ENCODE measurements at regions not wholly inside any gene's neighbourhood (a gene's known extent, or its start where the extent isn't known, plus 50 kb on each side); places are given as distances from the start of the nearest gene placed in this dataset.
"Not testable (repeated sequence)": the region's sequence is repeated elsewhere in the genome, so short reads cannot be mapped to it uniquely, and the experiment has no call there.

DNA sequence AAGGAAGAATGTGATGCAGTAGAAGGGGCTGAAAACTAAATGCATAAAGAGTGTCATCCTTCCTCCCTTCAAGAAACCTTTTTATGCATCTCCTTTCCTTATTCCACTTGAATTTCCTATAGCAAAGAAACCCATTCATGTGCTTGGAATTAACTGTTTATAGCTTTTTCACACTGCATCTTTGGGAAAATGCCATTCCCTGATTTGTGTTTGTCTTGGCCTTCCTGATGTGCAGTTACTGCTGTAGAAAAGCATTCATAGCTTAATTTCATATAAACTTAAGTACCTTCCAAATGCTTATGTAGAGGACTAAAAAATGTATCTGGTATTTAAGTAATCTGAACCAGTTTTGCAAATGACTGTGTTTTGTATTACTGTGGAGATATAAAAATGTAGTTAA, 61.8 kb downstream of the SDR9C7 start:
- intact Hi-C loops (cut with DNase I): no loop called here
- DNase-seq (ENCODE audit: low spot score): no peak

DNA sequence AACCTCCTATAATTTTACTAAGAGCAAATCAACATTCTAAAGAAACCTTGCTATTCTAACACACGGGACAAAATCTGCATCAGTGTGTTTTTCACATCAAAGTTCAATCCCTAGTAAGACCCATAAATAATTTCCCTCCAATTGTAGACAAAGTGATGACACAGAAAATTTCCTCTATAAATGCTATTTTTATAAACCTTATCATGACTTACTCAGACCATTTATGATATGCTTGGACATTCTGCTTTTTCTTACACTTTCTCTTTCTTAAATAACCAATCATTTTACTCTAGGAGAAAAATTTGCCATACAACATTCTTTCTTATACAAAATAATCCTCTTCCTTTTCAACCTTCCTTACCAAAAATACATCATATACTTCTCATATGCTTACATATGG, 67.0 kb downstream of the SDR9C7 start:
- intact Hi-C loops (cut with DNase I): no loop called here
- no peak for DNase-seq (ENCODE audit: low spot score)

DNA sequence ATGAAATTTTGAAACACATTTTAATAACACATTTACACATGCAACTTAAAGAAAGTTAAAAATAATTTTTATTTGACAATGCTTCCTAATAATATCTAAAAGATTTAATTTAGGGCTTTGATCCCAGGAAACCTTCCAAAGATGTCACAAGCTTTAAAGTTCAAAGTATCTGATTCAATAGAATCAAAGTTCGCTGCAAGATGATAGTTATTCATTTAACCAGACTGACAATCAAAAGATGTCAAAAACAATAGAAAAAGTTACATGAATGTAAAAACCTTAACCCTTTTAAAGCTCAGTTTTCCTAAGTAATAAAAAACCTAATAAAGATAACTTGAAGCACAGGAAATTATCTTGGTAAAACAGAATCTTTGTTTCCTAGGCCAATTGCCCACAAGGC, 67.7 kb downstream of the SDR9C7 start:
- DNase-seq (ENCODE audit: low spot score): no peak
- intact Hi-C loops (cut with DNase I): no loop called here

DNA sequence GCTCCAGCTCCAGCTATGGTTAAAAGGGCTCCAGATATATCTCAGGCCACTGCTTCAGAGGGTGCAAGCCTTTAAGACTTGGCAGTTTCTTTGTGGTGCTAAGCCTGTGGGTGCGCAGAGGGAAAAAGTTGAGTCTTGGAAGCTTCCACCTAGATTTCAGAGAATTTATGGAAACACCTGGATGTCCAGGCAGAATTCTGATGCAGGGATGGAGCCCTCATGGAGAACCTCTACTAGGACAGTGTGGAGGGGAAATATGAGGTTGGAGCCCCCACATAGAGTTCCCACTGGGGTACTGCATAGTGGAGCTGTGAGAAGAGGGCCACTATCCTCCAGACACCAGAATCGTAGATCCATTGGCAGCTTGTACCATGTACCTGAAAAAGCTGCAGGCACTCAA, 69.9 kb downstream of the SDR9C7 start:
- intact Hi-C loops (cut with DNase I): no loop called here
- DNase-seq (ENCODE audit: low spot score): no peak

DNA sequence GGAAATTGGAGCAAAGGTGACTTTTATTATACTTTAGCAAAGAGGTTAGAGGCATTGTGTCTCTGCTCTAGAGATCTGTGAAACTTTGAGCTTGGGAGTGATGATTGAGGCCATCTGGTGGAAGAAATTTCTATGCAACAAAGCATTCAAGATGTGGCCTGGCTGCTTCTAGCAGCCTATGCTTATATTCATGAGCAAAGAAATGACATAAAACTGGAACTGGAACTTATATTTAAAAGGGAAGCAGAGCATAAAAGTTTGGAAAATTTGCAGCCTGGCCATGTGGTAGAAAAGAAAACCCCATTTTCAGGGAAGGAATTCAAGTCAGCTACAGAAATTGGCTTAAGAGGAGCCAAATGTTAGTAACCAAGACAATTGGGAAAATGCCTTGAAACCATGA, 70.4 kb downstream of the SDR9C7 start:
- DNase-seq (ENCODE audit: low spot score): no peak
- intact Hi-C loops (cut with DNase I): no loop called here

DNA sequence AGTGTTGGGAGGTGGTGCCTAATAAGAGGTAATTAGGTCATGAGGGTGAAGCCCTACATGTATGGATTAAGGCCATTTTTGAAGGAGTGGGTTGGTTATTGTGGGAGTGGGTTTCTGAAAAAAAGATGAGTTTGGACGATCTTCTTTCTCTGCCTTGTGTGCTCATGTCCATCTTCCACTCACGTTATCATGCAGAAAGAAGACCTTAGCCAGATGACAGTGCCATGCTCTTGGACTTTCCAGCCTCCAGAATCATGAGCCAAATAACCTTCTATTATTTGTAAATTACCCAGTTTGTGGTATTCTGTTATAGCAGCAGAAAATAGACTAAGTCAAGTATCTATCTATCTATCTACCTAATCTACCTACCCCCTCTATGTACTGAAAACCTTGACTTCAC, 71.9 kb downstream of the SDR9C7 start:
- intact Hi-C loops (cut with DNase I): no loop called here
- no peak for DNase-seq (ENCODE audit: low spot score)

- DNase-seq (ENCODE audit: low spot score); intact Hi-C loops (cut with DNase I): not testable (repeated sequence)
Observed at GRCh38 chr12:56853392-56853978, 80.7 kb downstream of the SDR9C7 start.

DNA sequence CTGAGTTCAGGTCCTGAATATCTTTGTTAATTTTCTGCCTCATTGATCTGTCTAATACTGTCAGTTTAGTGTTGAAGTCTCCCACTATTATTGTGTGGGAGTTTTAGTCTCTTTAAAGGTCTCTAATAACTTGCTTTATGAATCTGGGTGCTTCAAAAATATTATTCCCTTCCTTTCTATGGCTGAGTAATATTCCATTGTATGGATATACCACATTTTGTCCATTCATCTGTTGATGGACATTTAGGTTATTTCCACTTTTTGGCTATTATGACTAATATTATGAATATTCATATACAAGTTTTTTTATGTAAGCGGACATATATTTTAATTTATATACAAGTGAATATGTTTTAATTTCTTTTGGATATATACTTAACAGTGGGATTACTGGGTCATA, 82.7 kb downstream of the SDR9C7 start:
- intact Hi-C loops (cut with DNase I): no loop called here
- DNase-seq (ENCODE audit: low spot score): no peak

GRCh38 chr12:56840922-56841321, 77.8 kb downstream of the HSD17B6 start:
- intact Hi-C loops (cut with DNase I): loop anchor here (5.0 kb wide), 1 partner anchor 146 kb away; no protein-coding TSS in a partner anchor

GRCh38 chr12:56839915-56840325, 76.8 kb downstream of the HSD17B6 start:
- DNase-seq (ENCODE audit: low spot score): no peak
- intact Hi-C loops (cut with DNase I): loop anchor here (5.0 kb wide), 1 partner anchor 147 kb away; no protein-coding TSS in a partner anchor

More at GRCh38 chr12:56840922-56841321, 77.8 kb downstream of the HSD17B6 start:
- no peak for DNase-seq (ENCODE audit: low spot score)

DNA sequence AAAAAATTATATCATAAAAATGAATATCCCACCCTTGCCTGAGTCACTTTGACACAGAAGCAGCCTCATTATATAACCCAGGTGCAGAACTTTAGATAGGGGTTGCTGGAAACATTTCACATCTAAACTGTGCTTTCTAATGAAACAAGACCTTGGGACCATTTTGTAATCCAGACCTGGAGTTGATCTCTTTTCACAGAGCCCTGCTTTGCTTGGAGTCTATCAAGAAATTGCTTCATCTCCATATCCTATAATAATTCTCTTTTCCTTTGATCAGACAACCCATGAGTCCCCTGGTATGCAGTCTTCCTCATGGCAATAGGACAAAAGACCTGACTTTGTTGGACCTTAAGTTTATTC, 76.3 kb downstream of the HSD17B6 start:
- DNase-seq (ENCODE audit: low spot score): no peak
- intact Hi-C loops (cut with DNase I): no loop called here

DNA sequence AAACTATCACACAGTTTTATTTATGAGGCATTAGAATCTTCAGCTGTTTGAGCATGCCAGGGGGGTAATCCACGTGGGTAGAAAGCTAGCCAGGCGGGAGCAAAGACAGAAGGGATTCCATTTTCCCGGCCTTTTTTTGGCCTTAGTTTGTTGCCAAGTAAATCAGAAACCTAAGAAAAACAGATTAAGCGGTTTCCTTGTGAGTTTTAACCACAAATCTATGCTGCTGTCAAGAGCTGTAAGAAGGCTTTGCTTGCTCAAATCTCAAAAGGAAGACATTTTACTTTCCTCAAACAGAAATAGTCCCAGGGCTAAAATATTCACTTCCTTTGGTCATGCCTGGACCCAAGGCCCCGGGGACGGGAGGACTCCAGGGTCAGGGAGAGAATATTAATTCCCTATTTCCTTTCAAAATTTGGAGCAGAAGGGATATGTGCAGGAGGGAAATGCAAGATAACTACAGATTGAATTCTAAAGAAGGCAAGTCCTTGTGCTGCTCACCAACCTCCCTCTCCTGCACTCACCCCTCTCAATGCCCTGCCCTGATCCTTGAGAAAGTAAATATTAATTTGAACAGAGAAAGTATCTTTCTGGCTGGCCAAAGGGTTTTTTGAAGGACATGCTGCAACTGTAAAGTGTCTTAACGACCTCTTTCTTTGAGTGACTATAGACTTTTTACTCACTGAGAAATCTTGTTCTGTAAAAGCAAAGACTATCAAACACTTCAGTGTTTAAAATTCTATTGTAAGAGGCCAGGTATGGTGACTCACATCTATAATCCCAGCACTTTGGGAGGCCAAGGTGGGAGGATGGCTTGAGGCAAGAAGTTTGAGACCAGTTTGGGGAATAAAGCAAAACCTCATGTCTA, 75.7 kb downstream of the HSD17B6 start:
- no peak for DNase-seq (ENCODE audit: low spot score)
- intact Hi-C loops (cut with DNase I): no loop called here

Measured in cardiac septum (tissue), 1 donor.